Type B pancreatic cell (in vitro differentiated cells): ENCODE measurements at regions not wholly inside any gene's neighbourhood (a gene's known extent, or its start where the extent isn't known, plus 50 kb on each side); places are given as distances from the start of the nearest gene placed in this dataset.

Experiments used
- DNase-seq: peaks from one replicate; pipeline ENCODE4 v3.0.0; 2021; ENCODE audit warnings: mixed read lengths; ENCODE audit not compliant: unreplicated experiment; ENCODE audit errors: extremely low spot score
- H3K27ac Mint-ChIP-seq: 2 replicates; pipeline ENCODE4 v1.8.0; 2021; ENCODE audit warnings: mild to moderate bottlenecking, mixed read lengths
- H3K27me3 Mint-ChIP-seq: 2 replicates; pipeline ENCODE4 v1.8.0; 2021; ENCODE audit warnings: mixed read lengths
- H3K36me3 Mint-ChIP-seq: 2 replicates; pipeline ENCODE4 v1.8.0; 2021; ENCODE audit warnings: mixed read lengths
- H3K4me1 Mint-ChIP-seq: one replicate; pipeline ENCODE4 v1.8.0; 2021; ENCODE audit warnings: mixed read lengths; ENCODE audit not compliant: unreplicated experiment
- H3K4me3 Mint-ChIP-seq: 2 replicates; pipeline ENCODE4 v1.8.0; 2021; ENCODE audit warnings: mild to moderate bottlenecking, mixed read lengths
- H3K9me3 Mint-ChIP-seq: 2 replicates; pipeline ENCODE4 v1.8.0; 2021; ENCODE audit warnings: mixed read lengths
- CTCF ChIP-seq: fragments of 200-600 bp; sonication (generic); conservative IDR thresholded peaks from 2 replicates; pipeline ENCODE4 v1.5.0; 2021; ENCODE audit warnings: antibody characterized with exemption, mild to moderate bottlenecking

- Mint-ChIP-seq H3K4me1 (peaks cover 8% of the 10 kb centered on the region), H3K4me3 (no peak overlapping the region), H3K9me3 (no peaks in the 10 kb centered on the region), H3K36me3 (no peaks in the 10 kb centered on the region), H3K27ac (no peak overlapping the region), H3K27me3 (peaks cover 25% of the 10 kb centered on the region)
- no peak for DNase-seq
- TF ChIP-seq CTCF = no peak
These were observed 365.9 kb upstream of the ERCC4 start for GRCh38 chr16:13554005-13554404.

- Mint-ChIP-seq H3K9me3 (no peaks in the 10 kb centered on the region), H3K4me1 (peaks cover 8% of the 10 kb centered on the region), H3K27me3 (peaks cover 25% of the 10 kb centered on the region), H3K27ac (no peak overlapping the region), H3K4me3 (no peak overlapping the region), H3K36me3 (no peaks in the 10 kb centered on the region)
- no peak for DNase-seq
- TF ChIP-seq CTCF = no peak
These were observed 365.3 kb upstream of the ERCC4 start for GRCh38 chr16:13554643-13555042.

GRCh38 chr16:13557418-13557817 lies 362.5 kb upstream of the ERCC4 start:
- DNase-seq = no peak
- peaks cover 28% of the 10 kb centered on the region for H3K27me3 Mint-ChIP-seq
- H3K36me3 Mint-ChIP-seq = no peaks in the 10 kb centered on the region
- H3K27ac Mint-ChIP-seq = no peak overlapping the region
- no peak for TF ChIP-seq CTCF
- no peaks in the 10 kb centered on the region for H3K9me3 Mint-ChIP-seq
- no peak overlapping the region for H3K4me3 Mint-ChIP-seq
- H3K4me1 Mint-ChIP-seq = peaks cover 8% of the 10 kb centered on the region

GRCh38 chr16:13558752-13559151 lies 361.2 kb upstream of the ERCC4 start:
- no peaks in the 10 kb centered on the region for H3K4me1 Mint-ChIP-seq
- H3K9me3 Mint-ChIP-seq = no peaks in the 10 kb centered on the region
- TF ChIP-seq CTCF = no peak
- H3K27ac Mint-ChIP-seq = no peak overlapping the region
- no peak overlapping the region for H3K4me3 Mint-ChIP-seq
- no peak for DNase-seq
- no peaks in the 10 kb centered on the region for H3K36me3 Mint-ChIP-seq
- H3K27me3 Mint-ChIP-seq = peaks cover 29% of the 10 kb centered on the region

- H3K4me3 Mint-ChIP-seq = no peak overlapping the region
- H3K36me3 Mint-ChIP-seq = no peaks in the 10 kb centered on the region
- no peak for DNase-seq
- H3K9me3 Mint-ChIP-seq = no peaks in the 10 kb centered on the region
- no peaks in the 10 kb centered on the region for H3K4me1 Mint-ChIP-seq
- no peak overlapping the region for H3K27ac Mint-ChIP-seq
- TF ChIP-seq CTCF = no peak
- H3K27me3 Mint-ChIP-seq = peaks cover 35% of the 10 kb centered on the region
These were observed 360.3 kb upstream of the ERCC4 start for GRCh38 chr16:13559624-13560023.

- Mint-ChIP-seq H3K36me3 (no peaks in the 10 kb centered on the region), H3K4me3 (no peak overlapping the region), H3K27ac (no peak overlapping the region), H3K27me3 (peaks cover 34% of the 10 kb centered on the region), H3K4me1 (no peaks in the 10 kb centered on the region), H3K9me3 (no peaks in the 10 kb centered on the region)
- DNase-seq = no peak
- TF ChIP-seq CTCF = no peak
These were observed 359.8 kb upstream of the ERCC4 start for GRCh38 chr16:13560151-13560550.
